H54 (cell line): ENCODE measurements at regions not wholly inside any gene's neighbourhood (a gene's known extent, or its start where the extent isn't known, plus 50 kb on each side); places are given as distances from the start of the nearest gene placed in this dataset.
A peak's percentile ranks its signal among the peaks of the same experiment; 100 is the strongest.

Experiments
- DNase-seq: peaks from one replicate; pipeline ENCODE4 v3.0.0; 2011; ENCODE audit warnings: low spot score, mixed read lengths; ENCODE audit not compliant: insufficient read length
- FAIRE-seq: peaks from 3 replicates; lab custom pipeline; 2011; peaks lifted over from hg19 to GRCh38; lab: Jason Lieb, UNC
- POLR2A ChIP-seq: IDR thresholded peaks from 2 replicates; pipeline ENCODE4 v1.6.1; 2011; ENCODE audit warnings: low read depth, mild to moderate bottlenecking, low read length

DNA sequence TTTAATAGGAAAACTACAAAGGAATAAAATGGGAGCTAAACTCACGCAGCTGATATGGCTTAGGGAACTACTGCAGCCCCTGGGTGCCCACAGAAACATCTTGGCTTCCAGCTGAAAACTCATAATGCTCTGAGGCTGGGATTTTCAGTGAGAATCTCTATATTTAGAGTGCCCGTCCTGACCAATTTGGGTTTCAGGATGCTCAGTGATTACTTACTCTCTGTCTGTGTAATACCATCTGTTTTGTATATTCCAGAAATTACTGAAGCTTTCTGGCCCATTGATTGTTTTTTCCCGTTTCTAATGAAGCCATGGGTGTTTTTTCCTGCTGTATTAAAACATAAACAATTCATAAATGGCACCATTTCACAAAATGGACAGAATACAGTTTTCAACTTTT is 50.6 kb upstream of the ZNF385D start:
- FAIRE-seq (no peak), DNase-seq (no peak)
- no peak for TF ChIP-seq POLR2A

DNA sequence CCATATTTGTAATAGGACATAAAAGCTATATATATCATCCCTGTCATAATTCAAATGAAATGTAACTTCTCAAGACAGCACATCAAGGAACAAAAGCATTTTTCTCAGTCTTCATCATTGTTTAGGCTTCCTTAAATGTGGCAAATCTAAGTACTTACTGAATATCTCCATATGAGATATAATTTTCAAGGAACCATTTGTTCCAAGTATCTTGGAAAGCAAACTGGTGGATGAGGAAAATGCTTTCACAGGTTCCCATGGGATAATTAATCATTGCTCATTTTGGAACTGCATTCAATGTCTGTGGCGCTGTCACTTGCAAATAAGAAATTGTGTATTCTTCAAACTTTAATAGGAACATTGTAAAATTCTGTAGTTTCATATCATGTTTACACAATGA is 52.6 kb upstream of the ZNF385D start:
- FAIRE-seq (no peak), DNase-seq (no peak)
- no peak for TF ChIP-seq POLR2A

- FAIRE-seq (no peak), DNase-seq (no peak)
- no peak for TF ChIP-seq POLR2A
These were observed 53.3 kb upstream of the ZNF385D start for GRCh38 chr3:21804330-21804729.

DNA sequence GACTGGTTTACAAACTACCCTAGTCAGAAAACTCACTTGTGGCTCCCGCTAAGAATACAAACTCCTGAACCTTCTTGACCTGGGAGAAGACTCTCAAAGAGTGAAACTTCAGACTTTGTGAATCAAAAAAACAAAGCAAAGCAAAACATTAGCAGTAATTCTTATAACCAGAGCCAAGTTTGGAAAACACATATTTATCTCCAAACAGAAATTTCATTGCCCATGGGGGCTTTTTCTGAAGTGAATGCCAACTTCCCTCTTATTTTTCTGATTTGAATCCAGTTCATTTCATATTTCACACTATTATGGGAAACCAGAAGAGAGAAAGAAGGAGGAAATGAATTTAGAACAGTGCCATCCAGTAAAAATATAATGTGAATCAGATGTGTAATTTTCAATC is 55.7 kb upstream of the ZNF385D start:
- DNase-seq (no peak), FAIRE-seq (no peak)
- no peak for TF ChIP-seq POLR2A

GRCh38 chr3:21825684-21826083 is 74.7 kb upstream of the ZNF385D start:
- TF ChIP-seq POLR2A: no peak
- no peak for FAIRE-seq
- no peak for DNase-seq

GRCh38 chr3:21826416-21826815 is 75.4 kb upstream of the ZNF385D start:
- DNase-seq: no peak
- FAIRE-seq: no peak
- TF ChIP-seq POLR2A: no peak

GRCh38 chr3:21830541-21830940 is 79.5 kb upstream of the ZNF385D start:
- FAIRE-seq (no peak), DNase-seq (no peak)

DNA sequence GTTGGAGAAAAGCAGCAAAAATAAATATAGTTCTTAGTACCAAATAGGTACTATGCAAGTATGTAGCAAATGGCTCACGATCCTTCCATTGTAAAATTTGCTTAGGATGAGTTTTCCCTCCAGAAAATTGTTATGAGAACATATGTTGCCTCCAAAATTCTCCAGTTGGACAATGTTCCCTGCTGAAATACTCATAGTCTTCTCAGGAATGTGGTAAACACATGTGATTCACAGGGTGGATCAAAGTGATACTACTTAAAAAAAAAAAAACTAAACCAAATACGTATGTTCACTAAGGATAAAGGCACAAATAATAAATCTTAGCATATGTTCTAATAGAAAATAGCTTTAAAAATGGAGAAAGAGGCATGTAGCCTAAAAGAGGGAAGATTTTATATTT is 84.3 kb upstream of the ZNF385D start:
- no peak for TF ChIP-seq POLR2A
- FAIRE-seq (no peak), DNase-seq (no peak)

More at GRCh38 chr3:21830541-21830940, 79.5 kb upstream of the ZNF385D start:
- no peak for TF ChIP-seq POLR2A

DNA sequence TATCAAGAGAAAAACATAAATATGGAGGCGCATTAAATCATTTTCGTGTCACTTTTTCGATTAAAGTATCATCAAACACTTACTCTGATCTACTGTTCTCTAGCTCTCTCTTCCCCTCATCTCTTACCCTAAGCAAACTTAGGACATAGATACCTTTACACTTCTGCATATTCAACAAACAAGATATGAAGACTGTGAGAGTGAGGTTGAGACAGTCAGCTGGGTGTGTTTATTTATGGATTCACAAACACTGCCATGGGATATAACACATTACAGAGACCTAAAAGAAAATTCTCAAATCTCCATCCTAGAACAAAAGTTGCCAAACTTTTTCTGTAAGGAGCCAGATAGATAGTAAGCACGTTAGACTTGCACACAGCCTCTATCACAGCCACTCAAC is 85.2 kb upstream of the ZNF385D start:
- no peak for DNase-seq
- no peak for TF ChIP-seq POLR2A
- no peak for FAIRE-seq

DNA sequence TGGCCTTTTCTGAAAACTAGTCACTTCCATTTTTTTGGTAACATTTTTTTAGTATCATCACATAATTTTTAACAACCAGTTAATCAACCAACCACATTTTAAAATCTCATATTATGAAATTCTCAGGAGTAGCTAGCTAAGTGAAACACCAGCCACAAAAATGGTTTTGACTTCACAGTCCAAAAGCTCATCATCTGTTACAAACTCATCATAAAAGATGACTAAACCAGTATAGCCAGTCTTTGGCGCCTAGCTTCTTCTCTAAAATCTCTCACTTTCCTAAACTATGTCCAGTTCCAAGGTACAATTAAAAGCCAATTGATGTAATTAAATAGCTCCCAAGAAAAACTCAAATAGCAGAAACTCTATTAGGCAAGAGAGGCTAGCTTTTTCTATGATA is 88.2 kb upstream of the ZNF385D start:
- no peak for DNase-seq
- no peak for FAIRE-seq
- no peak for TF ChIP-seq POLR2A

DNA sequence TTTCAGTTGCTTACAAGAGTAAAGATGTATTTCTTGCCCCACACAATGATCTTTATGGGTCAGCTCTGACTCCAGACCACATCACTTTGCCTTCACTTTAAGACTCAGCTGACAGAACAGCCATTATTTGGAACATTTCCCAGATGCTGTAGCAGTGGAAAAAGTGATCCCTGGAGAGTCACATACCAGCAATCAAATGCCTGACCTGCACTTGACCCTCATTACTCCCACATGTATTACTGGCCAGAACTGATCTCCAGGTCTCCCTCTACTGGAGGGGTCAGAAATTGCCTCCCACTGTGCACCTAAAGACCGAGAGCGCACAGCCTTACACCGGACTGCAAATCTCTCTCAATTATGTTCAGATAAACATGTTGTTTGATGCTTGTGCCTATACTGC is 88.6 kb upstream of the ZNF385D start:
- peak; percentile 62 for FAIRE-seq
- no peak for TF ChIP-seq POLR2A
- peak; percentile 3 for DNase-seq

DNA sequence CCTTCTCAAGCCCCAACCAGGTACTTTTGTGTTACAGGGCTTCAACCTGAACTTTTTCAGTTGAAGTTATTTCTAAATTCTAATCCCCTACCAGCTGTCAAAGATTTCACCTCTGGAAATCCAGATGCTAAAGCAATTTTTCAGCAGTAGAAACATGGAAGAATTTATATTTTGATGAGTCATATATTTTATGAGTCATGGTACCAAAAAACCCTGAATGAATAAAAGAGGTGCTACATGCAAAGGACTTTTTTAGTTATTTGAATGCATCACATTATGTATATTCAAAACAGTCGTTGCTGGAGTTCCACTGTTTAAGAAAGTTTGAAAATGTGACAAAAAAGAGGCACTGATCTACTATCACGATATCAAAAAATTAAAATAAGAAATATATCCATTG is 96.0 kb upstream of the ZNF385D start:
- DNase-seq (no peak), FAIRE-seq (no peak)
- TF ChIP-seq POLR2A: no peak

- DNase-seq (no peak), FAIRE-seq (no peak)
- no peak for TF ChIP-seq POLR2A
These were observed 108.4 kb upstream of the ZNF385D start for GRCh38 chr3:21859124-21860081.

- no peak for TF ChIP-seq POLR2A
- FAIRE-seq: no peak
These were observed 109.1 kb upstream of the ZNF385D start for GRCh38 chr3:21860082-21860475.

DNA sequence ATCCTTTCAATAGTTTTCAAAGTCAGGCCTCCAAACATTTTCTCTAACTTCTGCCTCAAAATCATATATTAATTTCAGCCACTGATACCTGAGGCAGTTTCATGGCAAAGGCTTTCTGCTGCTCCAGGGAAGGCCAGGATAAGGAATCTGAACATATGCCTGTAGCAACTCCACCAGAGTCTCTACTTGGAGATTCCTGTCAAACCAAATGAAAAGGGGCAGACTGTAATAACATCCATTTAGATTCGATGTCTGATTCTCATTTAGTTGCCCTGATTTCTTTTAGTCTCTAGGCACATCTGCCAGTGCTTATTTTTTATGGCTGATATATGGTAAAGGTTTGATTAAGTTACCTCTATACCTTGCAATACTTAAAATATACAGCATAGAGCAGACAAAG is 109.6 kb upstream of the ZNF385D start:
- no peak for TF ChIP-seq POLR2A
- DNase-seq: no peak
- FAIRE-seq: no peak

More at GRCh38 chr3:21860082-21860475, 109.1 kb upstream of the ZNF385D start:
- DNase-seq: no peak
